ENCODE measurements at regions not wholly inside any gene's neighbourhood (a gene's known extent, or its start where the extent isn't known, plus 50 kb on each side); places are given as distances from the start of the nearest gene placed in this dataset.

DNA sequence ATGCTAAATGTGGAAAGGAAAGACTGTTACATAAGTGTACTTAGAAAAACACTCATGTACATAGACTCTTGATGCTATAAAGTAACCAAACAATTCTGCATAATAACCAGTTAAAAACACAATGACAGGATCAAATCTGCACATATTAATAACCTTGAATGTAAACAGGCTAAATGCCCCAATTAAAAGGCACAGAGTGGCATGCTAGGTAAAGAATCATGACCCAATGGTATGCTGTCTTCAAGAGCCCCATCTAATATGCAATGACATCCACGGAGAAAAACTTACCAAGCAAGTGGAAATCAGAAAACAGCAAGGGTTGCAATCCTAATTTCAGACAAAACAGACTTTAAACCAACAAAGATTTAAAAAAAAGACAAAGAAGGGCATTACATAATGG is 644.8 kb upstream of the PKN2 start:
- DNase-seq (no peak), ATAC-seq (ENCODE audit: poor library complexity) (no peak)
- H3K9me3 Mint-ChIP-seq = peaks cover 8% of the 10 kb centered on the region
- H3K27me3 Mint-ChIP-seq = no peaks in the 10 kb centered on the region
- Histone ChIP-seq H3K36me3 (ENCODE audit: insufficient read depth, low read length) (no peaks in the 10 kb centered on the region), H3K27me3 (ENCODE audit: control insufficient read depth in 1 of 2, insufficient read depth in 2 of 2, low read length in 2 of 2) (no peaks in the 10 kb centered on the region), H3K4me1 (ENCODE audit: insufficient read depth, low read length) (no peaks in the 10 kb centered on the region), H3K27ac (ENCODE audit: low read depth in 1 of 2, low read length in 2 of 2) (no peak overlapping the region), H3K9me3 (ENCODE audit: control insufficient read depth in 1 of 2, insufficient read depth in 1 of 2, low read length in 2 of 2) (peaks cover 4 to 19% of the 10 kb centered on the region in 2 experiments), H3K4me3 (ENCODE audit: low read length) (no peak overlapping the region)
- H3K36me3 Mint-ChIP-seq (ENCODE audit: low read depth) = no peaks in the 10 kb centered on the region
- H3K4me1 Mint-ChIP-seq (ENCODE audit: low read depth) = no peaks in the 10 kb centered on the region
- TF ChIP-seq, protein P1, sequence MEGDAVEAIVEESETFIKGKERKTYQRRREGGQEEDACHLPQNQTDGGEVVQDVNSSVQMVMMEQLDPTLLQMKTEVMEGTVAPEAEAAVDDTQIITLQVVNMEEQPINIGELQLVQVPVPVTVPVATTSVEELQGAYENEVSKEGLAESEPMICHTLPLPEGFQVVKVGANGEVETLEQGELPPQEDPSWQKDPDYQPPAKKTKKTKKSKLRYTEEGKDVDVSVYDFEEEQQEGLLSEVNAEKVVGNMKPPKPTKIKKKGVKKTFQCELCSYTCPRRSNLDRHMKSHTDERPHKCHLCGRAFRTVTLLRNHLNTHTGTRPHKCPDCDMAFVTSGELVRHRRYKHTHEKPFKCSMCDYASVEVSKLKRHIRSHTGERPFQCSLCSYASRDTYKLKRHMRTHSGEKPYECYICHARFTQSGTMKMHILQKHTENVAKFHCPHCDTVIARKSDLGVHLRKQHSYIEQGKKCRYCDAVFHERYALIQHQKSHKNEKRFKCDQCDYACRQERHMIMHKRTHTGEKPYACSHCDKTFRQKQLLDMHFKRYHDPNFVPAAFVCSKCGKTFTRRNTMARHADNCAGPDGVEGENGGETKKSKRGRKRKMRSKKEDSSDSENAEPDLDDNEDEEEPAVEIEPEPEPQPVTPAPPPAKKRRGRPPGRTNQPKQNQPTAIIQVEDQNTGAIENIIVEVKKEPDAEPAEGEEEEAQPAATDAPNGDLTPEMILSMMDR (IDR thresholded peaks at IDR 0.05) = no peak
- intact Hi-C loops (cut with DNase I, micrococcal nuclease) = no loop called here
- POLR2A ChIA-PET = no interaction called here
- no peak overlapping the region for H3K27ac Mint-ChIP-seq
- CTCF ChIA-PET = no interaction called here
- no peak overlapping the region for H3K4me3 Mint-ChIP-seq

DNA sequence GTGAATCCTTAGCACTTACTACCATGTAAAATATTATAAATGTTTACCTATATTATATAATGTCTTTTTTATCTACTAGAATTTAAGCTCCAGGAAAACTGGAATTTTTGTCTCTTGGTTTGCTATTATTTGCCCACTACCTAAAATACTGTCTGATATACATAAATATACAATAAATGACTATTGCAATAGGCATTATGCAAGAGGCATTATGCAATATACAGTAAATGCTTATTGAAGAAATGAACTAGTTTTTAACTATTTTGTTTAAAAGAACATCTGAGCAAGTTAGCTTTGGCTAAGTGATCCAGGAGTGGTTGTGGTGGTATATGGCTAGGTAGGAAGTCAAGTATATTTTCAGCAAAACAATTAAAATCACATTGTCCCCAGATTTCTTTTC is 640.2 kb upstream of the PKN2 start:
- H3K4me1 ChIP-seq (ENCODE audit: insufficient read depth, low read length) = no peaks in the 10 kb centered on the region
- no peaks in the 10 kb centered on the region for H3K27me3 ChIP-seq (ENCODE audit: control insufficient read depth in 1 of 2, insufficient read depth in 2 of 2, low read length in 2 of 2)
- ATAC-seq (ENCODE audit: poor library complexity) = no peak
- H3K36me3 ChIP-seq (ENCODE audit: insufficient read depth, low read length) = no peaks in the 10 kb centered on the region
- Mint-ChIP-seq H3K9me3 (peaks cover 8% of the 10 kb centered on the region), H3K4me1 (ENCODE audit: low read depth) (no peaks in the 10 kb centered on the region), H3K27ac (no peak overlapping the region), H3K27me3 (no peaks in the 10 kb centered on the region), H3K36me3 (ENCODE audit: low read depth) (no peaks in the 10 kb centered on the region), H3K4me3 (no peak overlapping the region)
- H3K27ac ChIP-seq (ENCODE audit: low read depth in 1 of 2, low read length in 2 of 2) = no peak overlapping the region
- TF ChIP-seq, protein P1 (IDR thresholded peaks at IDR 0.05) = no peak
- peaks cover 0 to 3% of the 10 kb centered on the region in 2 experiments for H3K9me3 ChIP-seq (ENCODE audit: control insufficient read depth in 1 of 2, insufficient read depth in 1 of 2, low read length in 2 of 2)
- POLR2A ChIA-PET = no interaction called here
- intact Hi-C loops (cut with DNase I, micrococcal nuclease) = no loop called here
- no peak overlapping the region for H3K4me3 ChIP-seq (ENCODE audit: low read length)
- CTCF ChIA-PET = no interaction called here
- DNase-seq = no peak

DNA sequence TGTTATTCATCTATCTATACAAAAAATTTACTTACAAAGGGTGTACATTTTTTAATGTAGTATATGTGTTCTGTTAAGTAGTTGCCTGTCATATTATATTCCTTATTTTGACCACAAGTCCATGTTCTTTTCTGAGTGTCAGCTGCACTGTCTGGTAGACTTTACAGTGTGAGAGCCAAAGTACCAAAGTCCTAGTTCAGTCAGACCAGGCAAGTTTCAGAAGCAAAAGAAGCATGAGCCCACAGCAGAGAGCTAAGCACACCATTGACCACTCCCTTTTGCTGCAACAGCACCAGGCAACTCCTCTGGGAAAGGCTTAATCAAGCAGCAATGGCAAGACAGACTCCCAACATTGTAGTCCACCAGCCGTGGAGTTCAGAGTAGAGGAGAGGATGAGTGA is 631.9 kb upstream of the PKN2 start:
- POLR2A ChIA-PET = no interaction called here
- Mint-ChIP-seq H3K27me3 (peaks cover 5% of the 10 kb centered on the region), H3K4me1 (ENCODE audit: low read depth) (no peaks in the 10 kb centered on the region), H3K36me3 (ENCODE audit: low read depth) (no peaks in the 10 kb centered on the region), H3K27ac (no peak overlapping the region), H3K4me3 (no peak overlapping the region), H3K9me3 (no peaks in the 10 kb centered on the region)
- Histone ChIP-seq H3K36me3 (ENCODE audit: insufficient read depth, low read length) (no peaks in the 10 kb centered on the region), H3K4me3 (ENCODE audit: low read length) (no peak overlapping the region), H3K4me1 (ENCODE audit: insufficient read depth, low read length) (no peaks in the 10 kb centered on the region), H3K27me3 (ENCODE audit: control insufficient read depth in 1 of 2, insufficient read depth in 2 of 2, low read length in 2 of 2) (no peaks in the 10 kb centered on the region), H3K9me3 (ENCODE audit: control insufficient read depth in 1 of 2, insufficient read depth in 1 of 2, low read length in 2 of 2) (no peaks in the 10 kb centered on the region), H3K27ac (ENCODE audit: low read depth in 1 of 2, low read length in 2 of 2) (no peak overlapping the region)
- no peak for DNase-seq
- TF ChIP-seq, protein P1 (IDR thresholded peaks at IDR 0.05) = no peak
- intact Hi-C loops (cut with DNase I, micrococcal nuclease) = no loop called here
- CTCF ChIA-PET = no interaction called here
- ATAC-seq (ENCODE audit: poor library complexity) = no peak

Measured in CD4-positive, alpha-beta T cell (primary cell).